PC-9 (cell line): ENCODE measurements at regions not wholly inside any gene's neighbourhood (a gene's known extent, or its start where the extent isn't known, plus 50 kb on each side); places are given as distances from the start of the nearest gene placed in this dataset.

Source experiments
- EZH2 ChIP-seq: fragments of 200-600 bp; sonication (generic); IDR thresholded peaks from 2 replicates; pipeline ENCODE4 v1.8.0; 2017; ENCODE audit warnings: antibody characterized with exemption, low read depth
- TF ChIP-seq, protein P1 (sequence below): fragments of 200-600 bp; sonication (generic); conservative IDR thresholded peaks from 2 replicates; pipeline ENCODE4 v1.6.1; 2017; ENCODE audit warnings: mixed run types, antibody characterized with exemption, mild to moderate bottlenecking, moderate library complexity

GRCh38 chr4:170413951-170414350, 324.2 kb upstream of the AADAT start:
- TF ChIP-seq EZH2: no peak
- TF ChIP-seq, protein P1, sequence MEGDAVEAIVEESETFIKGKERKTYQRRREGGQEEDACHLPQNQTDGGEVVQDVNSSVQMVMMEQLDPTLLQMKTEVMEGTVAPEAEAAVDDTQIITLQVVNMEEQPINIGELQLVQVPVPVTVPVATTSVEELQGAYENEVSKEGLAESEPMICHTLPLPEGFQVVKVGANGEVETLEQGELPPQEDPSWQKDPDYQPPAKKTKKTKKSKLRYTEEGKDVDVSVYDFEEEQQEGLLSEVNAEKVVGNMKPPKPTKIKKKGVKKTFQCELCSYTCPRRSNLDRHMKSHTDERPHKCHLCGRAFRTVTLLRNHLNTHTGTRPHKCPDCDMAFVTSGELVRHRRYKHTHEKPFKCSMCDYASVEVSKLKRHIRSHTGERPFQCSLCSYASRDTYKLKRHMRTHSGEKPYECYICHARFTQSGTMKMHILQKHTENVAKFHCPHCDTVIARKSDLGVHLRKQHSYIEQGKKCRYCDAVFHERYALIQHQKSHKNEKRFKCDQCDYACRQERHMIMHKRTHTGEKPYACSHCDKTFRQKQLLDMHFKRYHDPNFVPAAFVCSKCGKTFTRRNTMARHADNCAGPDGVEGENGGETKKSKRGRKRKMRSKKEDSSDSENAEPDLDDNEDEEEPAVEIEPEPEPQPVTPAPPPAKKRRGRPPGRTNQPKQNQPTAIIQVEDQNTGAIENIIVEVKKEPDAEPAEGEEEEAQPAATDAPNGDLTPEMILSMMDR: no peak
